ENCODE measurements at regions not wholly inside any gene's neighbourhood (a gene's known extent, or its start where the extent isn't known, plus 50 kb on each side); places are given as distances from the start of the nearest gene placed in this dataset.

DNA sequence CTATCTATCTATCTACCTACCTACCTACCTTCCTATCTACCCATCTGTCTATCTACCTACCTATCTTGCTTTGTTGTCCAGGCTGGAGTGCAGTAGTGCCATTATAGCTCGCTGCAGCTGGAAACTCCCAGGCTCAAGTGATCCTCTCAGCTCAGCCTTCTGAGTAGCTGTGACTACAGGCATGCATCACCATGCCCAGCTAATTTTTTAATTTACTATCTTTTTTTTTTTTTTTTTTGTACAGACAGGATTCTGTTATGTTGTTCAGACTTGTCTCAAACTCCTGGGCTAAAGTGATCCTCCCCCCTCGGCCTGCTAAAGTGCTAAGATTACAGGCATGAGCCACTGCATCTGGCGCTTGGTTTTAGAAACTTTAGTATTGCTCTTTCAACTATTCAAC is 762.4 kb downstream of the SLC6A15 start:
- Mint-ChIP-seq H3K4me3 (ENCODE audit: low read depth) (no peak overlapping the region), H3K27ac (no peak overlapping the region), H3K36me3 (ENCODE audit: insufficient read depth) (no peaks in the 10 kb centered on the region), H3K9me3 (ENCODE audit: low read depth) (peaks cover 39% of the 10 kb centered on the region), H3K27me3 (no peaks in the 10 kb centered on the region), H3K4me1 (ENCODE audit: low read depth) (no peaks in the 10 kb centered on the region)
- TF ChIP-seq, protein P1, sequence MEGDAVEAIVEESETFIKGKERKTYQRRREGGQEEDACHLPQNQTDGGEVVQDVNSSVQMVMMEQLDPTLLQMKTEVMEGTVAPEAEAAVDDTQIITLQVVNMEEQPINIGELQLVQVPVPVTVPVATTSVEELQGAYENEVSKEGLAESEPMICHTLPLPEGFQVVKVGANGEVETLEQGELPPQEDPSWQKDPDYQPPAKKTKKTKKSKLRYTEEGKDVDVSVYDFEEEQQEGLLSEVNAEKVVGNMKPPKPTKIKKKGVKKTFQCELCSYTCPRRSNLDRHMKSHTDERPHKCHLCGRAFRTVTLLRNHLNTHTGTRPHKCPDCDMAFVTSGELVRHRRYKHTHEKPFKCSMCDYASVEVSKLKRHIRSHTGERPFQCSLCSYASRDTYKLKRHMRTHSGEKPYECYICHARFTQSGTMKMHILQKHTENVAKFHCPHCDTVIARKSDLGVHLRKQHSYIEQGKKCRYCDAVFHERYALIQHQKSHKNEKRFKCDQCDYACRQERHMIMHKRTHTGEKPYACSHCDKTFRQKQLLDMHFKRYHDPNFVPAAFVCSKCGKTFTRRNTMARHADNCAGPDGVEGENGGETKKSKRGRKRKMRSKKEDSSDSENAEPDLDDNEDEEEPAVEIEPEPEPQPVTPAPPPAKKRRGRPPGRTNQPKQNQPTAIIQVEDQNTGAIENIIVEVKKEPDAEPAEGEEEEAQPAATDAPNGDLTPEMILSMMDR (IDR thresholded peaks at IDR 0.05; ENCODE audit: unreplicated experiment): no peak
- DNase-seq (ENCODE audit: low spot score, unreplicated experiment): no peak

DNA sequence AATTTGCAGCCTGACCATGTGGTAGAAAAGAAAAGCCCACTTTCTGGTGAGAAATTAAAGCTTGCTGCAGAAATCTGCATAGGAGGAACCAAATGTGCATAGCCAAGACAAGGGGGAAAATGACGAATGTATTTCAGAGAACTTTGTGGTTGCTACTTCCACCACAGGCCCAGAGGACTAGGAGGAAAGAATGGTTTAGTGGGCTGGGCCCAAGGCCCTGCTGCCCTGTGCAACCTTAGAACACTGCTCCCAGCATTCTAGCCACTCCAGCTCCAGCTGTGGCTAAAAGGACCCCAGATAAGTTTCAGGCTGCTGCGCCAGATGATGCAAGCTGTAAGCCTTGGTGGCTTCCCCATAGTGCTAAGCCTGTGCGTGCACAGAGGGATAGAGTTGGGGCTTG is 764.3 kb downstream of the SLC6A15 start:
- no peaks in the 10 kb centered on the region for H3K4me1 Mint-ChIP-seq (ENCODE audit: low read depth)
- peaks cover 39% of the 10 kb centered on the region for H3K9me3 Mint-ChIP-seq (ENCODE audit: low read depth)
- no peak overlapping the region for H3K4me3 Mint-ChIP-seq (ENCODE audit: low read depth)
- TF ChIP-seq, protein P1 (IDR thresholded peaks at IDR 0.05; ENCODE audit: unreplicated experiment): no peak
- H3K27me3 Mint-ChIP-seq: no peaks in the 10 kb centered on the region
- no peaks in the 10 kb centered on the region for H3K36me3 Mint-ChIP-seq (ENCODE audit: insufficient read depth)
- no peak for DNase-seq (ENCODE audit: low spot score, unreplicated experiment)
- no peak overlapping the region for H3K27ac Mint-ChIP-seq

DNA sequence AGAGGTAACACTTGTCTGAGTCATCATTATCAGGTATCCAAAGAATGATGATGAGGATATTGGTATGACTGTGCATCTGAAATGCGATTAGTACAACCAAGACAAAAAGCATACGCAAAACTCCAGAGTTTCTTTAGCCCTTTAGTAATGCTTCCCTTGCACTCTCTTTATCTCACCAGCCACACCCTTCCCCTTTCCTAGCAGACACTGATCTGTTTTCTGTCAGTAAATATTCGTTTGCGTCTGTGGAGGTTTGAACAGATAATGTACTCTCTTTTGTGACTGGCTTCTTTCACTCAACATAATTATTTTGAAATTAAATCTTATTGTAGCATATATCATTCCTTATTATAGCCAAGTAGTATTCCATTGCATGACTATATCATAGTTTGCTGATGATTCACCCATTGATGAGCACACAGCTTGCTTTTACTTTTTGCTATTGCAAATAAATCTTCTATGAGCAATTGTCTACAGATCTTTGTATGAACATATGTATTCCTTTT is 775.7 kb downstream of the SLC6A15 start:
- Mint-ChIP-seq H3K9me3 (ENCODE audit: low read depth) (no peaks in the 10 kb centered on the region), H3K4me1 (ENCODE audit: low read depth) (no peaks in the 10 kb centered on the region), H3K27me3 (peaks cover 3% of the 10 kb centered on the region), H3K4me3 (ENCODE audit: low read depth) (no peak overlapping the region), H3K36me3 (ENCODE audit: insufficient read depth) (no peaks in the 10 kb centered on the region), H3K27ac (no peak overlapping the region)
- DNase-seq (ENCODE audit: low spot score, unreplicated experiment): no peak
- TF ChIP-seq, protein P1 (IDR thresholded peaks at IDR 0.05; ENCODE audit: unreplicated experiment): no peak

DNA sequence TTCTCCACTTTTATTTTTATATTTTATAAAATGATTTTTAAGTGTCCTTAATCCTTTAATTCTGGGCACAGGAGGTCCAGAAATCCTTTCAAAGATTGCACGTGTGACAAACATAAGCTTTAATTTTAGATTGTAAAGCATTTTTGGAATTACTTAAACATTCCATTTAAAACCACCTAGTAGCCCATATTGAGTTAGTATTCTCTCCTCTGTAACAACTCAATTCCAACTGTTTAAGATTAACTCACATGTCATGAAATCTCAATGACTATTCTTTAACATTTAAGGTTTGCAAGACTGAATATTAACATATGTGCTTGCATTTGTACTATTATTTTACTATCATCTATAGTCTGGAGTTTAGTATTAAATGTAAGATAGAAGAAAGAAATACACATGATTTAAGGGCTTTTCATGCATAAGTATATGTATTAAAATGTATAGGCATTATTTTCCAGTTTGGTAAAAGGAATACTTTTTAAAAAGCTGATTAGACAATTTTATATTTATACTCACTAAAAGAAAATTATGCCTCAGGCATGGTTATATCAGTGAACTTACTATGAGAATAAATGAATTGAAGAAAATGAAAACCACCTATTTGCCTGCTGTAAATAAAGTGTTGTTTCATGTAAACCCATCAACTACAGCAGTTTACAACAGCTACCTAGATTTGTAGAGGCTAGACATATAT is 776.9 kb downstream of the SLC6A15 start:
- DNase-seq (ENCODE audit: low spot score, unreplicated experiment): no peak
- no peaks in the 10 kb centered on the region for H3K36me3 Mint-ChIP-seq (ENCODE audit: insufficient read depth)
- H3K9me3 Mint-ChIP-seq (ENCODE audit: low read depth): no peaks in the 10 kb centered on the region
- peaks cover 3% of the 10 kb centered on the region for H3K27me3 Mint-ChIP-seq
- H3K4me3 Mint-ChIP-seq (ENCODE audit: low read depth): no peak overlapping the region
- H3K4me1 Mint-ChIP-seq (ENCODE audit: low read depth): no peaks in the 10 kb centered on the region
- TF ChIP-seq, protein P1 (IDR thresholded peaks at IDR 0.05; ENCODE audit: unreplicated experiment): no peak
- no peak overlapping the region for H3K27ac Mint-ChIP-seq

DNA sequence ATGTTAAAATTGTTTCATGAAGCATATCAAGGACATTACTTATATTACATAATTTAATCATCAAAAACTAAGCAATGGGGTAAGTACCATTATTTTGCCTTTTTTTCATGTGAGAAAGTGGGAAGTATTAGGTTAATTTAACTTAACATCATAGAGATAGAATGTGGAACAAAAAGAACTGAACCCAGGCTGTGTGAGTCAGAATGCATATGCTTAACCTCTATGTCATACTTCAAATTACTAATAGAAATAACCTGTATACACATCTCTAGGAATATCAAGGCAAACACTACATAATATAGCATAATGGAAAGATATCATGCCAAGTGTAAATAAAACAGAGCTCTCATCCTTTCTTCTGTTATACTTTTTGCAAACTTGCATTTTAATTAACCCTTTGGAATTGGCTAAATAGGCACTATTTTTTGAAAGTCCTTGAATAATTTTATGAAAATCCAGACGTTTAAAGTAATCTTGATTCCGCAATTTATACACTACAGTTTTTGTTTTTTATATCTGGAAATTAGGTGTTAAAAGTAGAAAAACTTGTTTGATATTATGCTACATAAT is 777.7 kb downstream of the SLC6A15 start:
- H3K27ac Mint-ChIP-seq: no peak overlapping the region
- no peaks in the 10 kb centered on the region for H3K9me3 Mint-ChIP-seq (ENCODE audit: low read depth)
- no peaks in the 10 kb centered on the region for H3K27me3 Mint-ChIP-seq
- no peak overlapping the region for H3K4me3 Mint-ChIP-seq (ENCODE audit: low read depth)
- no peaks in the 10 kb centered on the region for H3K4me1 Mint-ChIP-seq (ENCODE audit: low read depth)
- TF ChIP-seq, protein P1 (IDR thresholded peaks at IDR 0.05; ENCODE audit: unreplicated experiment): no peak
- no peaks in the 10 kb centered on the region for H3K36me3 Mint-ChIP-seq (ENCODE audit: insufficient read depth)
- no peak for DNase-seq (ENCODE audit: low spot score, unreplicated experiment)

Measured in progenitor cell of endocrine pancreas (in vitro differentiated cells).